GM06990 (cell line): ENCODE measurements at regions not wholly inside any gene's neighbourhood (a gene's known extent, or its start where the extent isn't known, plus 50 kb on each side); places are given as distances from the start of the nearest gene placed in this dataset.

ENCODE experiments used
- DNase-seq: peaks from one replicate; pipeline ENCODE4 v3.0.0-alpha.2; 2011; ENCODE audit not compliant: insufficient read length; ENCODE audit errors: extremely low read depth
- H3K27me3 ChIP-seq: replicated peaks from 2 replicates; pipeline ENCODE4 v1.6.0; 2011; ENCODE audit warnings: low read length; ENCODE audit not compliant: control insufficient read depth, insufficient read depth
- H3K36me3 ChIP-seq: 2 replicates; pipeline ENCODE4 v1.5.1; 2011; ENCODE audit warnings: low read length; ENCODE audit not compliant: control insufficient read depth, insufficient read depth
- H3K4me3 ChIP-seq: replicated peaks from 2 replicates; pipeline ENCODE4 v1.5.1; 2011; ENCODE audit warnings: low read depth, mild to moderate bottlenecking, control low read depth, low read length
- CTCF ChIP-seq: IDR thresholded peaks from 2 replicates; pipeline ENCODE4 v1.5.1; 2011; ENCODE audit warnings: low read length, control low read depth, mild to moderate bottlenecking, inconsistent platforms; ENCODE audit not compliant: insufficient read depth, poor library complexity, severe bottlenecking

GRCh38 chr6:156556811-156557210 is 220.4 kb upstream of the ARID1B start:
- Histone ChIP-seq H3K4me3 (no peak overlapping the region), H3K36me3 (no peaks in the 10 kb centered on the region)
- DNase-seq: no peak

GRCh38 chr6:156555116-156555515 is 222.1 kb upstream of the ARID1B start:
- TF ChIP-seq CTCF: no peak
- H3K27me3 ChIP-seq: no peaks in the 10 kb centered on the region; the same call in 1 of the 2 replicates
- H3K36me3 ChIP-seq: no peaks in the 10 kb centered on the region
- no peak for DNase-seq
- H3K4me3 ChIP-seq: no peak overlapping the region

More at GRCh38 chr6:156556811-156557210, 220.4 kb upstream of the ARID1B start:
- TF ChIP-seq CTCF: no peak
- no peaks in the 10 kb centered on the region; the same call in 1 of the 2 replicates for H3K27me3 ChIP-seq

GRCh38 chr6:156554160-156554559 is 223.0 kb upstream of the ARID1B start:
- no peaks in the 10 kb centered on the region; the same call in 1 of the 2 replicates for H3K27me3 ChIP-seq
- H3K4me3 ChIP-seq: no peak overlapping the region
- no peak for TF ChIP-seq CTCF
- H3K36me3 ChIP-seq: no peaks in the 10 kb centered on the region
- no peak for DNase-seq

GRCh38 chr6:156552849-156553248 is 224.3 kb upstream of the ARID1B start:
- no peak for DNase-seq
- Histone ChIP-seq H3K36me3 (no peaks in the 10 kb centered on the region), H3K27me3 (no peaks in the 10 kb centered on the region; the same call in 1 of the 2 replicates), H3K4me3 (no peak overlapping the region)
- no peak for TF ChIP-seq CTCF

- no peak for DNase-seq
- no peak for TF ChIP-seq CTCF
- peaks cover 2% of the 10 kb centered on the region; the same call in 1 of the 2 replicates for H3K27me3 ChIP-seq
- no peaks in the 10 kb centered on the region for H3K36me3 ChIP-seq
- H3K4me3 ChIP-seq: no peak overlapping the region
These were observed 226.2 kb upstream of the ARID1B start for GRCh38 chr6:156550949-156551348.

- Histone ChIP-seq H3K36me3 (no peaks in the 10 kb centered on the region), H3K4me3 (no peak overlapping the region), H3K27me3 (peaks cover 2% of the 10 kb centered on the region)
- TF ChIP-seq CTCF: no peak
- DNase-seq: no peak
These were observed 231.2 kb upstream of the ARID1B start for GRCh38 chr6:156545931-156546330.
